GM12892 (cell line): ENCODE measurements at regions not wholly inside any gene's neighbourhood (a gene's known extent, or its start where the extent isn't known, plus 50 kb on each side); places are given as distances from the start of the nearest gene placed in this dataset.
"Not testable (repeated sequence)": the region's sequence is repeated elsewhere in the genome, so short reads cannot be mapped to it uniquely, and the experiment has no call there.

Experiments used
- DNase-seq: peaks from one replicate; pipeline ENCODE4 v3.0.0; 2011; ENCODE audit not compliant: insufficient read length
- FAIRE-seq: peaks from 2 replicates; lab custom pipeline; 2011; peaks lifted over from hg19 to GRCh38; lab: Jason Lieb, UNC
- POLR2A ChIP-seq: IDR thresholded peaks from 2 replicates; pipeline ENCODE4 v1.6.1; 2011; ENCODE audit warnings: low read depth, low read length, control low read depth
- POLR2AphosphoS5 ChIP-seq: IDR thresholded peaks from 2 replicates; pipeline ENCODE4 v1.6.1; 2011; ENCODE audit warnings: low read depth, low read length, control low read depth
- TAF1 ChIP-seq: IDR thresholded peaks from 2 replicates; pipeline ENCODE4 v1.6.1; 2011; ENCODE audit warnings: low read depth, mild to moderate bottlenecking, control low read depth, low read length, borderline replicate concordance

GRCh38 chr9:28961623-28962022 is 1388.3 kb upstream of the C9orf72 start:
- TF ChIP-seq POLR2AphosphoS5 = no peak
- TF ChIP-seq TAF1 = no peak
- no peak for TF ChIP-seq POLR2A
- no peak for DNase-seq
- no peak for FAIRE-seq

- no peak for TF ChIP-seq TAF1
- TF ChIP-seq POLR2AphosphoS5 = no peak
- TF ChIP-seq POLR2A = no peak
- FAIRE-seq (no peak), DNase-seq (no peak)
These were observed 1393.9 kb upstream of the C9orf72 start for GRCh38 chr9:28967226-28967625.

DNA sequence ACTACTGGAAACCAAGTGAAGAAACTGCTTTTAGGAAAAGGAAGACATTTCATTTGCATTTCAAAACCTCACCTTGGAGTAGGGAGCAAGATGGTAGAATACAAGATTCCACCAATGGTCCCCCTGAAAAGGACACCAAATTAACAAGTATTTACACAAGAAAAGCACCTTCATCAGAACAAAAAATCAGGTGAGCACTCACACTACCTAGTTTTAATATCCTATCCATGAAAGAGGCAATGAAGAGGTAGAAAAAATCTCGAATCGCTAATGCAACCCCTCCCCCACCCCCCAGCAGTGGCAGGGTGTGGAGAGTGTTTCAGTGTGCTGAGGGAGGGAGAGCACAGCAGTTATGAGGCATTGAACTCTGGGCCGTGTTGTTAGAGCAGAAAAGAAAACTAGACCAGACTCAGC is 1397.0 kb upstream of the C9orf72 start:
- DNase-seq (no peak), FAIRE-seq (no peak)
- TF ChIP-seq POLR2AphosphoS5 (no peak), POLR2A (no peak), TAF1 (no peak)

DNA sequence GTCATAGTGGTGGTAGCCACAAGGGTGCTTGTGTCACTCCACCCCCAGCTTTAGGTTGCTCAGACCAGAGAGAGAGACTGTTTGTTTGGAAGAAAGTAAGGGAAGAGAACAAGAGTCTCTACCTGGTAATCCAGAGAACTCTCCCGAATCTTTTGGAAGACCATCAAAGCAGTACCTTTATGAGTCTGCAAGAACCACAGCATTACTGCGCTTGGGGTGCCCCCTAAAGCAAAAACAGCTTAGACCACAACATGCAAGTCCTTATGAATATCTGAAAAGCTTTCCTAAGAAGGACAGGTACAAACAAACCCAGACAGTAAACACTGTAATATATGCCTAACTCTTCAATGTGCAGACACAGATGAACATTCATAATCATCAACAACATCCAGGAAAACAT is 1398.6 kb upstream of the C9orf72 start:
- TF ChIP-seq POLR2A (no peak), POLR2AphosphoS5 (no peak), TAF1 (no peak)
- DNase-seq (no peak), FAIRE-seq (no peak)

DNA sequence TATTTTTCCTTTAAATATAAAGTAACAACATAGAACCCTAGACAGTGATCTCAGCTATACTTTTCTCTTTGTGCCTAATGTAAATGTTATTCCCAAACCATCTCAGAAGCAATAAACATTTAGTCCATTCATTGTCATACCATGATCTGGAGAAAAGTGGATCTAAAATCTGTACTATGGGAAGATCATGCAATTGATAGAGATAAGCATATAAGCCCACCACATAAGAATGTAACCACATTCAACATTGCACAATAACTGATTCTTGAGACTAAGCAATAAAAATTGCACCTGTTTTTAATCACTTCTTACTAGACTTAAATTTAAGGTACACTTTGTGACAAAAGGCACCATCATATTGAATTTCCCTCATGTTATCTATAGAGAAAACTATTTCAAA is 1403.0 kb upstream of the C9orf72 start:
- FAIRE-seq (no peak), DNase-seq (no peak)
- TF ChIP-seq POLR2AphosphoS5 = no peak
- TF ChIP-seq POLR2A = no peak
- TF ChIP-seq TAF1 = no peak

DNA sequence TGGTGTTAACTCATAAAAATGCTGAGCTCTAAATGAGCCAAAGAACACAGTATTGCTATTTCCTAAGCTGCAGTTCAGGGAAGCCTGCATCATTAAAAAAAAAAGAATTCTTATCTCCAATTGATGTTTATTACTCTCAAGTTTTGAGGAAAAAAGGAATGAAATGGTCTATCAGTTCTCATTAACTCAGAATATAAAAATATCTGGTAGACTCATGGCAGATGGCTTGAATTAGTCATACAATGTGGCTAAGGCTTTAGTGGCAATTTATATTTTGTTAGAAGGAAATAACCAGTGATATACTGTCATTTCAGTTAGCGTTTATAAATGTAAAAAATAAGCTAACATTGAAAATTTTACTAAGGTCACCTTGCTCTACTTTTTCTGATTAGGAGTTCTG is 1403.4 kb upstream of the C9orf72 start:
- no peak for FAIRE-seq
- TF ChIP-seq TAF1 = no peak
- no peak for TF ChIP-seq POLR2AphosphoS5
- TF ChIP-seq POLR2A = no peak

GRCh38 chr9:28981129-28981528 is 1407.8 kb upstream of the C9orf72 start:
- no peak for DNase-seq
- TF ChIP-seq POLR2AphosphoS5 = no peak
- TF ChIP-seq POLR2A = no peak
- TF ChIP-seq TAF1 = no peak
- no peak for FAIRE-seq

More for the DNA sequence above, 1403.4 kb upstream of the C9orf72 start:
- DNase-seq = no peak

- DNase-seq (no peak), FAIRE-seq (no peak)
- no peak for TF ChIP-seq POLR2A
- no peak for TF ChIP-seq TAF1
- TF ChIP-seq POLR2AphosphoS5 = no peak
These were observed 1408.4 kb upstream of the C9orf72 start for GRCh38 chr9:28981711-28982110.

DNA sequence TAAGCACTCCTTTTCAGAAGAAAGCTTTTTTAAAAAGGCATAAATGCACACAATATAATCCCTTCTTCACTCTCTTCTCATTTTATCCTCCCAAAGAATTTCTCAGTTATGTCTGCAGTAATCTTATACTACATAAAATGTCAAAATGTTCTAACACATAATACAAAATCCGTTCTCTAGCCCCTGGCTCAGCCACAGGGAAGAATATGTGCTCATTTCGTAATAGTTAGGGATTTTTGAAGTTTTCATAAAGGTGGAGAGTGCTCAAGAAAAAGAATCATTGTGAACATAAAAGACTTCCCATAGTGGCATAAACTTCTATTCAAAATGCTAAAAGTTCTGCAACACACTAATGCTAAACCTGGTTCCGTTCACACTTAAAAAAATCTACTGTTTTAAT is 1410.7 kb upstream of the C9orf72 start:
- TF ChIP-seq TAF1 (no peak), POLR2AphosphoS5 (no peak), POLR2A (no peak)
- FAIRE-seq (no peak), DNase-seq (no peak)

GRCh38 chr9:28990009-28990408 is 1416.7 kb upstream of the C9orf72 start:
- not testable (repeated sequence) for FAIRE-seq, DNase-seq

DNA sequence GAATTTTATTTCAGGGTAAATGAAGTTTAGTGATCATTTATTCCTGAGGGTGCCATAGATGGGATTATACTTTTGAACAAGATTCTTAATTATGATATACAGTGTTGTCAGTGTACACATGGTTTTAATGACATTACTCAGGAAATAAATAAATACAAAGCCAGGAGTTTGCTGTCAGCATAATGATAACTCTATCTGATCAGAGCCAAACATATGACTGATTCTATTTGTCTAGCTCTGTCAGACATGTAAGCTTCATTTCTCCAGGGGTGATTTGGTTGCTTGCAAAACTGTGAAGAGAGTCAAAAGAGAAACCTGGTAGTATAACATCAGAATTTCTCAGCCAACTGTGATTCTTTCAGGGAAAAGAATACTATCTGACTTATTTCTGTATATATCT is 1425.8 kb upstream of the C9orf72 start:
- FAIRE-seq (no peak), DNase-seq (no peak)
- TF ChIP-seq POLR2A = no peak

GRCh38 chr9:28999806-29000205 is 1426.5 kb upstream of the C9orf72 start:
- FAIRE-seq (no peak), DNase-seq (no peak)
- TF ChIP-seq TAF1 (no peak), POLR2A (no peak), POLR2AphosphoS5 (no peak)

GRCh38 chr9:29001006-29001405 is 1427.7 kb upstream of the C9orf72 start:
- FAIRE-seq (no peak), DNase-seq (no peak)
- no peak for TF ChIP-seq POLR2AphosphoS5
- TF ChIP-seq POLR2A = no peak
- TF ChIP-seq TAF1 = no peak

DNA sequence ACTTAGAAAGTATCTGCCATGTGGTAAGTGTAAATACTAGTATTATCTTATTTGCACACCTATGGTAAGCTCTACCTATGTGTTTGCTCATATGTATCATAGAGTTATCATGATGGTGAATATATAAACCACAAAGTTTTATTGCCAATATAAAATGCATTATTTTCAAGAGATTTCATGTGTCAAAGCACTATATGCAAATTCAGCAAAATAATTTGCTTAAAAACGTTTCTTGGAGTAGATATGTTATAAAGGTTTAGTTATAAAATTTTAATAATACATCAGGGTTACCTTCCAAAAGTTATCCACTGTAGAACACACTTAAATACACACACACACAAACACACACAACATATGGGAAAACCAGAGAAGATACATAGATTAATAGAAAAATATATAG is 1431.7 kb upstream of the C9orf72 start:
- FAIRE-seq = no peak
- DNase-seq = no peak
- TF ChIP-seq POLR2A (no peak), POLR2AphosphoS5 (no peak), TAF1 (no peak)

GRCh38 chr9:29006628-29007027 is 1433.3 kb upstream of the C9orf72 start:
- TF ChIP-seq POLR2AphosphoS5 = no peak
- TF ChIP-seq TAF1 = no peak
- TF ChIP-seq POLR2A = no peak
- no peak for FAIRE-seq
- no peak for DNase-seq
